H1 (cell line): ENCODE measurements at regions not wholly inside any gene's neighbourhood (a gene's known extent, or its start where the extent isn't known, plus 50 kb on each side); places are given as distances from the start of the nearest gene placed in this dataset.

ENCODE experiments used
- HDAC6 ChIP-seq: IDR thresholded peaks from one replicate; pipeline ENCODE4 v1.7.1; 2012; ENCODE audit warnings: low read depth, mild to moderate bottlenecking, inconsistent platforms, low read length, moderate library complexity
- KDM1A ChIP-seq: fragments of 200-600, 300-600 bp; sonication (generic); IDR thresholded peaks from 2 replicates; pipeline ENCODE4 v1.7.1; 2016; ENCODE audit warnings: mild to moderate bottlenecking, low read length, borderline replicate concordance
- PHF8 ChIP-seq: fragments of 200-600 bp; sonication (generic); conservative IDR thresholded peaks from 2 replicates; pipeline ENCODE4 v1.7.1; 2012; ENCODE audit warnings: low read depth, mild to moderate bottlenecking, inconsistent platforms, low read length, moderate library complexity
- RBBP5 ChIP-seq: IDR thresholded peaks from 2 replicates; pipeline ENCODE4 v1.7.1; 2012; ENCODE audit warnings: low read depth, mild to moderate bottlenecking, inconsistent platforms, low read length, moderate library complexity, borderline replicate concordance
- SP2 ChIP-seq: IDR thresholded peaks from 2 replicates; pipeline ENCODE4 v1.6.1; 2012; ENCODE audit warnings: mild to moderate bottlenecking, low read length, inconsistent platforms
- TAF1 ChIP-seq: IDR thresholded peaks from 2 replicates; pipeline ENCODE4 v1.6.1; 2011; ENCODE audit warnings: mild to moderate bottlenecking, low read depth, low read length
- TF ChIP-seq, protein P1 (sequence below): fragments of 300-600 bp; sonication (generic); IDR thresholded peaks from 2 replicates; pipeline ENCODE4 v1.7.1; 2012; ENCODE audit warnings: low read length, moderate library complexity, mild to moderate bottlenecking, inconsistent platforms; ENCODE audit not compliant: insufficient replicate concordance

GRCh38 chr4:96652158-96652557 is 812.3 kb downstream of the PDHA2 start (continued):
- TF ChIP-seq, protein P1, sequence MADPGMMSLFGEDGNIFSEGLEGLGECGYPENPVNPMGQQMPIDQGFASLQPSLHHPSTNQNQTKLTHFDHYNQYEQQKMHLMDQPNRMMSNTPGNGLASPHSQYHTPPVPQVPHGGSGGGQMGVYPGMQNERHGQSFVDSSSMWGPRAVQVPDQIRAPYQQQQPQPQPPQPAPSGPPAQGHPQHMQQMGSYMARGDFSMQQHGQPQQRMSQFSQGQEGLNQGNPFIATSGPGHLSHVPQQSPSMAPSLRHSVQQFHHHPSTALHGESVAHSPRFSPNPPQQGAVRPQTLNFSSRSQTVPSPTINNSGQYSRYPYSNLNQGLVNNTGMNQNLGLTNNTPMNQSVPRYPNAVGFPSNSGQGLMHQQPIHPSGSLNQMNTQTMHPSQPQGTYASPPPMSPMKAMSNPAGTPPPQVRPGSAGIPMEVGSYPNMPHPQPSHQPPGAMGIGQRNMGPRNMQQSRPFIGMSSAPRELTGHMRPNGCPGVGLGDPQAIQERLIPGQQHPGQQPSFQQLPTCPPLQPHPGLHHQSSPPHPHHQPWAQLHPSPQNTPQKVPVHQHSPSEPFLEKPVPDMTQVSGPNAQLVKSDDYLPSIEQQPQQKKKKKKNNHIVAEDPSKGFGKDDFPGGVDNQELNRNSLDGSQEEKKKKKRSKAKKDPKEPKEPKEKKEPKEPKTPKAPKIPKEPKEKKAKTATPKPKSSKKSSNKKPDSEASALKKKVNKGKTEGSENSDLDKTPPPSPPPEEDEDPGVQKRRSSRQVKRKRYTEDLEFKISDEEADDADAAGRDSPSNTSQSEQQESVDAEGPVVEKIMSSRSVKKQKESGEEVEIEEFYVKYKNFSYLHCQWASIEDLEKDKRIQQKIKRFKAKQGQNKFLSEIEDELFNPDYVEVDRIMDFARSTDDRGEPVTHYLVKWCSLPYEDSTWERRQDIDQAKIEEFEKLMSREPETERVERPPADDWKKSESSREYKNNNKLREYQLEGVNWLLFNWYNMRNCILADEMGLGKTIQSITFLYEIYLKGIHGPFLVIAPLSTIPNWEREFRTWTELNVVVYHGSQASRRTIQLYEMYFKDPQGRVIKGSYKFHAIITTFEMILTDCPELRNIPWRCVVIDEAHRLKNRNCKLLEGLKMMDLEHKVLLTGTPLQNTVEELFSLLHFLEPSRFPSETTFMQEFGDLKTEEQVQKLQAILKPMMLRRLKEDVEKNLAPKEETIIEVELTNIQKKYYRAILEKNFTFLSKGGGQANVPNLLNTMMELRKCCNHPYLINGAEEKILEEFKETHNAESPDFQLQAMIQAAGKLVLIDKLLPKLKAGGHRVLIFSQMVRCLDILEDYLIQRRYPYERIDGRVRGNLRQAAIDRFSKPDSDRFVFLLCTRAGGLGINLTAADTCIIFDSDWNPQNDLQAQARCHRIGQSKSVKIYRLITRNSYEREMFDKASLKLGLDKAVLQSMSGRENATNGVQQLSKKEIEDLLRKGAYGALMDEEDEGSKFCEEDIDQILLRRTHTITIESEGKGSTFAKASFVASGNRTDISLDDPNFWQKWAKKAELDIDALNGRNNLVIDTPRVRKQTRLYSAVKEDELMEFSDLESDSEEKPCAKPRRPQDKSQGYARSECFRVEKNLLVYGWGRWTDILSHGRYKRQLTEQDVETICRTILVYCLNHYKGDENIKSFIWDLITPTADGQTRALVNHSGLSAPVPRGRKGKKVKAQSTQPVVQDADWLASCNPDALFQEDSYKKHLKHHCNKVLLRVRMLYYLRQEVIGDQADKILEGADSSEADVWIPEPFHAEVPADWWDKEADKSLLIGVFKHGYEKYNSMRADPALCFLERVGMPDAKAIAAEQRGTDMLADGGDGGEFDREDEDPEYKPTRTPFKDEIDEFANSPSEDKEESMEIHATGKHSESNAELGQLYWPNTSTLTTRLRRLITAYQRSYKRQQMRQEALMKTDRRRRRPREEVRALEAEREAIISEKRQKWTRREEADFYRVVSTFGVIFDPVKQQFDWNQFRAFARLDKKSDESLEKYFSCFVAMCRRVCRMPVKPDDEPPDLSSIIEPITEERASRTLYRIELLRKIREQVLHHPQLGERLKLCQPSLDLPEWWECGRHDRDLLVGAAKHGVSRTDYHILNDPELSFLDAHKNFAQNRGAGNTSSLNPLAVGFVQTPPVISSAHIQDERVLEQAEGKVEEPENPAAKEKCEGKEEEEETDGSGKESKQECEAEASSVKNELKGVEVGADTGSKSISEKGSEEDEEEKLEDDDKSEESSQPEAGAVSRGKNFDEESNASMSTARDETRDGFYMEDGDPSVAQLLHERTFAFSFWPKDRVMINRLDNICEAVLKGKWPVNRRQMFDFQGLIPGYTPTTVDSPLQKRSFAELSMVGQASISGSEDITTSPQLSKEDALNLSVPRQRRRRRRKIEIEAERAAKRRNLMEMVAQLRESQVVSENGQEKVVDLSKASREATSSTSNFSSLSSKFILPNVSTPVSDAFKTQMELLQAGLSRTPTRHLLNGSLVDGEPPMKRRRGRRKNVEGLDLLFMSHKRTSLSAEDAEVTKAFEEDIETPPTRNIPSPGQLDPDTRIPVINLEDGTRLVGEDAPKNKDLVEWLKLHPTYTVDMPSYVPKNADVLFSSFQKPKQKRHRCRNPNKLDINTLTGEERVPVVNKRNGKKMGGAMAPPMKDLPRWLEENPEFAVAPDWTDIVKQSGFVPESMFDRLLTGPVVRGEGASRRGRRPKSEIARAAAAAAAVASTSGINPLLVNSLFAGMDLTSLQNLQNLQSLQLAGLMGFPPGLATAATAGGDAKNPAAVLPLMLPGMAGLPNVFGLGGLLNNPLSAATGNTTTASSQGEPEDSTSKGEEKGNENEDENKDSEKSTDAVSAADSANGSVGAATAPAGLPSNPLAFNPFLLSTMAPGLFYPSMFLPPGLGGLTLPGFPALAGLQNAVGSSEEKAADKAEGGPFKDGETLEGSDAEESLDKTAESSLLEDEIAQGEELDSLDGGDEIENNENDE: no peak
- no peak for TF ChIP-seq TAF1
- no peak for TF ChIP-seq SP2
- TF ChIP-seq PHF8: no peak
- no peak for TF ChIP-seq HDAC6
- TF ChIP-seq KDM1A: no peak
- no peak for TF ChIP-seq RBBP5
